ENCODE measurements at regions not wholly inside any gene's neighbourhood (a gene's known extent, or its start where the extent isn't known, plus 50 kb on each side); places are given as distances from the start of the nearest gene placed in this dataset.

DNA sequence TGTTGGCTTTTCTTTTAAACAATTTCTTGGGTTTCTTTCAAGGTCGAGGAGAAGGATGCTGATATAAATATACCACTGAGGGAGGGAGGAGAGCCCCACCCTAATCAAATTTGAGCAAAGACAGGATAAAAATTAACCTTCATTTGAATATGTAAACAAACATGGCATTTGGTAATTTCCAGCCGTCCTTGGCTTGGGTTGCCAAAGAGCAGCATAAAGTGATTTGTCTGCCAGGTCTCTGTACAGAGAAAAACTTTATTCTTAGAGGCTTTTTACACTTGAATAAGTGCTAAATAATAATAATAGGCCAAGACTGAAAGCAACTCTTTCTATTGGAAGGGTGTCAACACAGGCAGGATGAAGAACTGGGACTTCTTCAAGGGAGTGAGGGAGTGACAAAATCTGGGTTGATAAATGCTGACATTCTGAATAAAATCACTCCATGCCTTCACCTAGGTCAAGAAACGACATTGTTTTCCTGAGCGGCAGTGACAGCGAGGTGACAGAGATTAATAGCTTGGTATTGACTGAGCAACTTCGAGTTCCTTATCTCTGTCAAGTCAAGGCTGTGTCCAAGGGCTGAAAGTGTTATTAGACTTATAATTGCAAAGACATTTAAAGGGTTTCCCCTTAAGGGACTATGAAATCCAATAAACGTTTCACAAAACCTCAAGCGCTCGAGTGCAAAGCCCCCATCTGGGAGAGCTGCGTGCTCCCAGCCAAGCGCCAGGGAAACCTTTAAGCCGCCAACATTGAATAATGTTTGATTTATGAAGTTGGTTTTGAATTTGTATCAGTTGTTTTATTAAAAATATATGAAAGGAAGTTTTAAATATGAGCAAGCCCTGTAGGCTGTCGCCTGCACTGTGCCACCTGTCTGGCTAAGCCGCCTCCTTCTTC is 269.5 kb upstream of the N4BP1 start:
- no peak for DNase-seq

DNA sequence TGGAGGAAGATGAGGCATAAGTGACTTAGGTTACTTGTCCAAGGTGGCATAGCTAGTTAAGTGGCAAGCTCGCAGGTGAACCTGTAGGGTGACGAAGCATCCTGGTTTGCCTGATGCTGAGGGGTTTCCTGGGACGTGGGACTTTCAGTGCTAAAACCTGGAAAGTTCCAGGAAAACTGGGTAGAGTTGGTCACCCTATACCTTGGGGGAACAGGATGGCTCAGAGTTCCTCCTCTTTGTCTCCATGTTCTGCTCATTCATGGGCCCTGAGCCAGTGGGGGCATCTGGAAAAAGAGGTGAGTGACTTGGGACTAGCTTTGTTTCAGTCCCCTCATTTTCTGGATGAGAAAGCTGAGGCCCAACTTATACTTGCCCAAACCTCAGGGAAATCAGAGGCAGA is 268.0 kb upstream of the N4BP1 start:
- DNase-seq: no peak

DNA sequence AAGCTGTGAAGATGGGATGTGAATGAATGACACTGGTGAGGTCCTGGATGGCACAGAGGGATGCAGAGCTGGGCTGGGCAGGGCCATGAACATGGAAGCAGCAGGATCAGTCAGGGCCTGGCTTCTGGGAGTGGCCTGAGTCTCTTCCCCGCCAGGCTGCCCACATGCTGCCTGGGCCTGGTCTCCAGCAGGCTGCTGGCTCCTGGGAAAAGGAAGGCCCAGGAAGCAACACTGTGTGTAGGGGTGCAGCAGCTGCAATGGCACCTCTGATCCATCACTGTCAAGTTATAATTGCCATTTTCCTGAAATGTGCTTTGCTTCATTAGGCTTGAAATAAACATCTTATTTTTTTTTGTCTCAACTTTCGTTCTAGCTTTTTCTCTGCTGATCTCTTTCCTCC is 260.2 kb upstream of the N4BP1 start:
- DNase-seq: no peak

DNA sequence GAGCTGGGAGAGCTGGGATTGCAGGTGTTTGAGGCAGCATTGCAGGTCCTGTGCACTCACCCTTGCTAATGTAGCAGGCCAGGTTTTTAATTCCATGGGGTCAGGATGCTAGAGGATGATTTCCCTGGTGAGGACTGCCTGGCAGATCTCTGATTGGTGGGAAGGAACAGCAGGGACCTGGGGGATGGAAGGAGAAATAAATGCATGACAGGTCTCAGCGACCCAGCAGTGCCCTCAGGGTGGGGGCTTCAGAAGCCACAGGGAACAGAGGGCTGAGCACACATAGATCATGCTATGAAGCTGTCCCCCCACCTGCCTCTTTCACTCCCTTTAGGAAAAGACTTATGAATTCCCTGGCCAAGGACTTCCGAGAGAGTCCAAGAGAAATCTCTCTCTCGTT is 255.5 kb upstream of the N4BP1 start:
- no peak for DNase-seq

DNA sequence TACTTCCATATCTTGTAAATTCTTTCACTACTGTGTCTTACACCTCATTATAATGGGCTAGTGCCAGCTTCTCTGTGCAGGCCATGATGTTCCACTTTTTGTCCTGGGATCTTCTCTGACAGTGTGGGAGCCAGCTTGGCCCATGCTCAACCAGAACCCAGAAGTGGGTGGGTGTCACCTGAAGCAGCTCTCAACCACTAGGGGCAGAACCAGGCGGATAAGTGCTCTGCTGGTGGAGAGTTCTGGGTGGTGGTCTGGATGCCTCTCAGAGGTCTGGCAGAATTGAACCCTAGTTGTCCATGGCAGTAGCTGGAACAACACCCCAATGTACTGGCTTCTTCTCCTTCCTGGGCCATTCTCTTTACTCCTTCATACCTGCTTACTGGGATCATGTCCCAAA is 254.1 kb upstream of the N4BP1 start:
- no peak for DNase-seq

DNA sequence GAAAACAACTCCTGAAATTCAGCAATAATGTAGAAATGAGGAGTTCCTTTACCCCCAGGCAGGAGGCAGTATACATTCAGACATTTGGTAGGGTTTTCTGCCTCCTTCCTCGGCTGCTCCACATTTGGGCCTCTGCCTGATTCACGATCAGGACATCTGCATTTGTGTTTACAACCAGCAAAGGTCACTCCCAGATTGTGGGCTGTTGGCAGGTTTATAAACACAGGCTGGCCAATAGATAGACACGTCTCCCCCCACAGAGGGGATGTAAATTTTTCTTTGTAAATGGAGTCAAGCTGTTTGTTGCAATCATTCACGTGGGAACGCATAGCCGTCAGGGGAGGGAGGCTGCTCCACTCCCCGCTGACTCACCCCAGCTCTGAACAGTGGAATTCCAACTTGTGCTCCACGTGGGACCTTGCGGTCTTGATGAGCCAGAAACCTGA is 252.1 kb upstream of the N4BP1 start:
- no peak for DNase-seq

DNA sequence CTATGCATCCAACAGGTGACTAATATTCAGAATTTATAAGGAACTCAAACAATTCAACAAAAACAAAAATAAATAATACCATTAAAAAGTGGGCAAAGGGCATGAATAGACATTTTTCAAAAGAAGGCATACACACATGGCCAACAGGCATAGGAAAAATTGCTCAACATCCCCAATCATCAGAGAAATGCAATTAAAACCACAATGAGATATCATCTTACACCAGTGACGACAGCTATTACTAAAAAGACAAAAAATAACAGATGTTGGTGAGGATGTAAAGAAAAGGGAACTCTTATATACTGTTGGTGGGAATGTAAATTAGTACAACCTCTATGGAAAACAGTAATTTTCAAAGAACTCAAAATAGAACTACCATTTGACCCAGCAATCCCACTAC is 250.4 kb upstream of the N4BP1 start:
- no peak for DNase-seq

DNA sequence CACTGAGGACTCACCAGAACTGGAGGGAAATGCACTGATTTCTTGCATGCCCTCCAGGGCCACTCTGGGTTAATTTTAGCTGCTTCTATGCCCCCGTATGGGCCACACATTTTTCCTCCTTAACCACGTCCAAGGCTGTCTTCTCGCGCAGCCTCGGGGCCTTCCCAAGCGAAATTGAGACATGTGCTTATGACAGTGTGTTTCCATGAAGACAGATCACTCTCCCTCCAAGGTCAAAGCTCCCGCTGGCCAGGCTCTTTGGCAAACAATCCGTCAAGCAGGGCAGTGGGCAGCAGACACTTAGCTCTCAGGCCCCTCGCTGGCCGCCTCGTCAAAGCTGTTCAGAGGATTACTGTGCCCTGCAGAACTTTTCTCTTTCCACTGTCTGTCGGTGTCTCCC is 243.0 kb upstream of the N4BP1 start:
- no peak for DNase-seq

DNA sequence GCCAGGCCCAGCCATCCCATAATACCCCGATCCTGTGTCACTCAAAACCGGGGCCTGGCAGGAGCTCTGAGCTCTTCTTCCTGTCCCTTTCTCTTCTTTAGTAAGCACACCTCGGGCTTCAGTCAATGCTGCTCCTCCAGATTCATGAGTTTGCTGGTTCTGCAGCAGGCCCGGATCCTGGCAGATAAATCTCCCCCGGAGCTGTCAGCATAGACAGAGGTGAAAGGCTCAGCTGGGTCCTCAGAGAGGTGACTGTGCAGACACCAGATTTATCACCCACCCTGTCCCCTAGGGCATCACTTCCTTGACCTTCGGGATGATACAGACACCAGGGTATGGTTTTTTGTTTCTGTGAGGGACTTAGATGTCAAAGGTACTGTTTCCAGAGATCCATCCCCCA is 242.5 kb upstream of the N4BP1 start:
- DNase-seq: no peak

DNA sequence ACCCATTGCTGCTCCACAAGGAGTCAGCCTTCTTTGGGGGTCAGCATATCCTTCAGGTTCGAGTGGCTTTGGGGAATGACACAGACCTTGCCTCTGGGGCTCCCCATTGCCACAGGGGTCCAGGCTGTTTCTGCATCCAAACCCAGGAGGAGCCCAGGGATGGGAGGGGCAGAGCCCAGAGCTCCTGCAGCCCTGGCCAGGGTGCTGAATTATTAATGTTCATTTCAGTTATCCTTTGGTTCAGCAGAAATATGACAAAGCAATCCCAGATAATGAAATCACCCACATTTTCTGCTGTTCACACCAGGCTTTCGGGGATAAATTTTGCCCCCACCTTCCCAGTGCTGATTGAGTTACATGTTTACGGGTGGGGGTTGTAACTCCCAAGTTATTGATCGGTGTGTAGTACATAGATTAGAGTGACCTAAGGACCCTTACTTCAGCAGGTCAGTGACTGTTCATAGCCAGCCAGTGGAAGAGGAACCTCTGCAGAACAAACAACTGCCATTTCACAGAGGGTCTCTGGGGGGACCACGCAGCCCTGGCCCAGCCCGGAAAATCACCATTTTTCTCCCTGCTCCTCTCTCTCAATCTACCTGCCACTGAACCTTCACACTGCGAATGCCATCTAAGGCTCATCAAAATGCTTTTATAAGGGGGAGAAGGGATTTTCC is 240.3 kb upstream of the N4BP1 start:
- DNase-seq: no peak

DNA sequence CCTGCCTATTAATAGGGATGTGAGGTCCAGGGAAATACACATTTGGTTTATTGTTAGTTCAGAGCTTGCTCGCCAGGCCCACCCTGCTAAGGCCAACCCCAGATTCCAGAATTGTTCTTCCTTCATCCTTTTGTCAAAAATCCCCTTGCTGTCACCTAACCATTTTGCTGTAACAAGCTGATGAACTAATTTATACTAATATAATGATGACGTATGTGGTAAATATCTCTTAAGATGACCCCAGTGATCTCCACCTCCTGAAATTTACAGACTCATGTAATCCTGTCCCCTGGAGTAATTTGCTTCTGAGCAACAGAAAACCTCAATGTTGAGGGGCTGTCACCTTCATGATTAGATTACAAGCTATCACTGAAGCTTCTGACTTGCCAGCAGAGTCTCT is 236.3 kb upstream of the N4BP1 start:
- no peak for DNase-seq

DNA sequence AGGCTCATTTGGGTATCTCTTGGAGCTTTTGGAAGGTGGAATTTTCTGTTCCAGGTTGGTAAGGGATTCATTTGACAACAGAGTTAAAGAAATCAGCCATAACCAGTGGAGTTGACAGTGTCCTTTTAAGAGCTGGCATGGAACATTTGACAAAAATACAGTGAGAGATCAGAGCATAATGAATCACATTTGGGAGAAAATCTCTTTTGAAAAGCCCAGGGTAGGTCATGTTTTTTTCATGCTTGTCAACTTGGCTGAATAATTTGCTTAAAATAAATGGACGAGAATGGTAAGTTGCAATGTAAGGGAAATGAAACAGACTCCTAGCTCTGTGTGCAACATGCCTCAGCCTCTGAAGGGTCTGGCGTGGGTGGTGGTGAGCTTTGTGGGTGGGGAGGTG is 235.3 kb upstream of the N4BP1 start:
- no peak for DNase-seq

DNA sequence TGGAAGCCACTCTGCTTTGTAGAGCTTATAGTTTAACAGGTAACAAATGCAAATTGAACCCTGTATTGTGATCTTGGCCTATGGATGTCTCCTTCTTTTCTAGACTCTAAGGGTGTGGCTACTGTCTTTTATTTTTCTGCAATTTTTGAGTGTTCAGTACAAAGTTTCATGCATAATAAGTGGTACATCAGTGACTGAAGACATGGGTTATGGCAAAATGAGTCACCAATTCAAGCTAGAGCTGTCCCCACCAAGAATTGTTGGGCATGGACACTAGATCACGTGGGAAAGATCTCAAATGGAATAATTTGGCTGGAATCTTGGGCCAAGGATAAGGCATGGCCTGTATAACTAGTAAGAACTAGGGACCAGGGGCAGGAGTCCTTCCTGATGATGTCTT is 228.4 kb upstream of the N4BP1 start:
- DNase-seq: no peak

DNA sequence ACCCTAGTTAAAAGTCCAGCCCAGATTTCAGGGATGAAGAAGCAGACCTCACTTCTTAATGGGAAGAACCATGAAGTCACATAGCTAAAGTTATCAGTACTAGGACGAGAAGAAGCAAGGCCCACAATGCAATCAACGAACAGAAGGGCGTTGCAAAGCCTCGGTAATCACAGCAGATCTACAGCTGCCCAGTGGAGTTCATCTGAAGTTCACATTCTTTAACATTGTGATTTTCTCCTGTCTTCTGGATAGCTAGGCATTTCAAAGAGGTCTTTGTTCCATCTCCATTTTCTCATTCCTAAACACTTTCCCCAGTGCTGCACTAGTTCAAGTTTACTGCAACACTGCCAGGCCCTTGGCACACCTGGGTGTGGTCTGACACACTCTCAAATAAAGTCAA is 226.7 kb upstream of the N4BP1 start:
- no peak for DNase-seq

DNA sequence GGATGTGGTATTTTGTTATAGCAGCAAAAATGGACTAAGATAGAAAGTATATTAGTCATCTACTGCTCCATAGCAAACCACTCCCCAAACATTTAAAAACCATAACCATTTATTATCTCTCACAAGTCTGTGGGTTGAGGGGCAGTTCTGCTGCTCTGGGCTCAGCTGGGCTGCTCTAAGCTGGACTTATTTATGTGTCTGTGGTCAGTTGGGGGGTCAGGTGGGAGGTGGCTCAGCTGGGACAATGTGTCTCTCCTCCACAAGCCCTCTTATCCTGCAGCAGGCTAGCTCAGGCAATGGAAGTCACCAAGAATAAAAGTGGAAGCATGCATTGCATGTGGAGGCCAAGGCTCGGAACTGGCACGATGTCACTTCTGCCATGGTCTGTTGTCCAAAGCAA is 226.1 kb upstream of the N4BP1 start:
- DNase-seq: no peak

DNA sequence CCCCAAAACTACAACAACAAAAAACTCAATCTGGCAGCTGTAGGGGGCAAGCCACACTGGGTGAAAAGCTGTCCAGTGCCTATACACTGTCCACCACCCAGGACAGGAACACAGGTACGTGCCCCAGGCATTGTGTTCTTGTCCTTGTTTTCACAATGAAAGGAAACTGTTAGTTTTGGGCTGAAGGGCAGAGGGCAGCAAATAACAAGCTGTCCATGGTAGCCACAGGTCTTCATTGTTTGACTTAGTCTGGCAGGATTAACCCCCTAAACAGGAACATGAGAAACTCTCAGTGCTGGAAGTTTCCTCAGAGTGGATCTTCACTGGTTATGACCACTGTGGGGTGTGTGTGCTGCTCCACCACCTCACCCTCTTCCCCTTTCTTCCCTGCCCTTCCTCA is 224.6 kb upstream of the N4BP1 start:
- DNase-seq: no peak

DNA sequence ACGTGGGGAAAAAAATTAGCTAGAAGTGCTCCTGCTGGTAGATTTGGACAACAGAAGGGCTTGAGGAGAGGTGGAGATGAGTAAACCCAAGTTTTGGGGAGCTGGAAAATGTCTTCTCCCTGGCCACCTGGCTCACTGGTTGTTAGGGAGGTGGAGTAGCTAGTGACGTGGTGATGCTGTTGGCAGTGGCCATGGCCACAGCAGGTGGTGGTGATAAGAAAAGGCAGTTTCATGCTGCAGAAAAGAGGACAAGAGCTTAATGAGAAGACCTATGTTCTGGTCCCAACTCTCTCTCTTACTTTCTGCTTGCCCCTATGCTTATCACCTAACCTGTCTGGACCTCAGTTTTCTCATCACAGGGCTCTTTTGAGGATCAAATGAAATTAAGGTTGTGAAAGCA is 223.5 kb upstream of the N4BP1 start:
- no peak for DNase-seq

DNA sequence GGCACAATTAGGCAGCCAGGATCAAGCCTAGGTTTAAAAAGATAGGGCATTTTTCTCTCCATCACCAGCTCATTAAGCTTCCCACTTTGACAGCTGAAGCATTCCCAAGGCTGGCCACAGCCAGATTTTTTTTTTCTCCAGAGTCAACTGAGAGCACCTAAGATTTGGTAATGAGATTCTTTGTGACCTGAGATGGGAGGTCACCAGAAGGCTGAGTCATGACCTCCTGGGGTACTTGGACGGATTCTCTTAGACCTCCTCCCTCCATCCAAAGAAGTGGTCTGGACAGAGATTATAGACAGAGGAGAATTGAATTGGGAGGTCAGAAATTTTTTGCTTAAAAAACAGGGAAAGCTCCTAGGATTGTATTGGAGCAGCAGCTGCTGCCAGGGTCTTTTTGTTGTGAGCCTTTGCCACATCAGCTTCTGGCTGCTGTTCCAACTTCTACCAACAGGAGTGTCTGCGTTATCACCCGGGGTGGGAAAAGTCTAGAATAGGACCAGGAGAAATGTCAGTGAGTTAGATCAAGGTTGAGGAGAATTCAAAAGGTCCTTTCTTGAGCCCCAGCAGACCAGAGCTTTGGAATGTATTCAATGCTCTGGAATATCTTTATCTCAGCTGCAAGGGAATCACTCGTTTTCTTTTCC is 221.2 kb upstream of the N4BP1 start:
- DNase-seq: no peak

DNA sequence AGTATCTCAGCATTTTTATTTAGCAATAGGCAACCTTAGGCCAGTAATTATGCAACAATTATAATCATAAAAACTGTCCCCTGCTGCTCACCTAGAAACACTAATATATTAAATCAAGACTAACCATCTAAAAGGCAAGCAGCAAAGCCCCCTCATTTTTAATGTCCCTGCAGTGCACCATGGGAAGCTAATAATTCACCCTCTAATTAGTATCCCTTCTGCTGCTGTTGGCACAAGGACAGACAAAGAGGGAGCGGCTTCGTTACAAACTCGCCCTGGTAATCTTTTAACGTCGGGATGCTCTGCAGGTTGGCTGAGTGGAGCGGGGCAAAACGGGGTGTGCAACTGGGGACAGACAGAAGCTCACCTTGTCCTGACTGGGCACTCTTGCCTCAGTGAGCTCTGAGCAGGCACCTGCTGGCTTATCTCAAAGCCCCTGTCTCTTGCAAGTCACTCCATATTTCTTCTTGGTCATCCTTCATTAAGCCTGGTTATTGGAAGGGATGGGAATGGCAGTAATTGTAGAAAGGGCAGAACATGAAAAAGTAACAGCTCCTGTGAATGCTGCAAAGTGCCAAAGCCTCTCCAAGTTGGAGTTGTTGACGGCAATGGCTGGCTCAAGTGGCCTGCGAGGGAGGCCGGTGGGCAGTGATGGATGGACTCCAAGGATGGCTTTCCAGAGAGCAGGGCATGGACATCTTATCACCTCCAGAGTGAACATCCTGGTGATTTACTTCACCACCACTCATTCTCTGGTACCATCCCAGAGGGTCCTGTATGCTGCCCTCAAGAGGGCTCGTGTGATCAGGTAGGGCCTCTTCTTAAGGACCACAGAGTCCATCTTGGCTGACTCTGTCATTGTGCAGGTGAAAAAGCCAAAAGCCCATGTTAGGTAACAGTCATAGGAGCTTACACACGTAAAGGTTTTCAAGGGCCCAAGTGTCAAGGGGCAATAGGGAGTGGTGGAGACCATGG is 219.6 kb upstream of the N4BP1 start:
- DNase-seq: no peak

DNA sequence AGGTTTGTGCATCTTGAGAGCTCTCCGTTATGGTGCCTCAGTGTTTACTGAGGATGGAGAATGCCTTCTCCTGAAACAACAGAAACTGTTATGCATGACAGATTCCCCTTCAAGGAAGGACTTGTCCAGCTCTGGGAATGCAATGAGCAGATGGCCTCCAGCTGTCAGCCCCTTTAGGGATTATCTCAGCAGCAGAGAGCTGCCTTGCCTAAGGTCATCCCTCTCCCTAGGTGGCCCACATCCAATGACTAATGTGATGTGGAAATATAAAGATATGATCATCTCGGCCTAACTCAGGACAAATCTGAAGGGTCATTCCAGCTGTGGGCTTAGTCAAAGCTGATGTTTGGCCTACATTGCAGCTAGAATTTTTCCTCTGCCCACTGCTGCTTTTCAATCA is 214.3 kb upstream of the N4BP1 start:
- DNase-seq: no peak

DNA sequence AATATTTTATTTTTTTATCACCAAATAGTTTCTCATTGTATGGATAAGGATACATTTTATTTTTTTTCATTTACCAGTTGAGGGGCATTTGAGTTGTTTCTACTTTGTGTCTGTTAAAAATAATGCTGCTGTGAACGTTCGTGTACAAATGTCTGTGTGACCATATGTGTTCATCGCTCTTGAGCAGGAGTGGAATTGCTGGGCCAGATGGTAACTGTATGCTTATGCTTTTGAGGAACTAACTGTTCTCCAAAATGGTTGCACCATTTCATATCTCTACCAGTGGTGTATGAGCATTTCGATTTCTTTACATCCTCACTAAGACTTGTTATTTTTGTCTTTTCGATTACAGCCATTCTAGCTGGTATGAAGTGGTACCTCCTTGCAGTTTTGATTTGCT is 212.5 kb upstream of the N4BP1 start:
- DNase-seq: no peak

DNA sequence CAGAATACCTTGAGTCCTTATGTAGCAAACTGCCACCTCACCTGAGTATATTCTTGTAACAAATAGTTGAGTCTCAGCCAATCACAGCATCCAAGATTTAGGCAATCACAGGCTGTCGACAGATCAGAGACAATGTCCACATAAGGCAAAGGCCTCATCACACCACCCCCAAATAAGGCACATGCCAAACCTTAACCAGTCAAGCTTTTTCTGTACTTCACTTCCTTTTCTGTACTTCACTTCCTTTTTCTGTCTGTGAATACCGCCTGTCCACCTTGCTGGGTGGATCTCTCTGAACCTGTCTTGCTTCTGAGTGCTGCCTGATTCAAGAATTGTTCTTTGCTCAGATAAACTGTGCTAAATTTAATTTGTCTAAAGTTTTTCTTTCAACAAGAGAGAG is 210.4 kb upstream of the N4BP1 start:
- DNase-seq: no peak

DNA sequence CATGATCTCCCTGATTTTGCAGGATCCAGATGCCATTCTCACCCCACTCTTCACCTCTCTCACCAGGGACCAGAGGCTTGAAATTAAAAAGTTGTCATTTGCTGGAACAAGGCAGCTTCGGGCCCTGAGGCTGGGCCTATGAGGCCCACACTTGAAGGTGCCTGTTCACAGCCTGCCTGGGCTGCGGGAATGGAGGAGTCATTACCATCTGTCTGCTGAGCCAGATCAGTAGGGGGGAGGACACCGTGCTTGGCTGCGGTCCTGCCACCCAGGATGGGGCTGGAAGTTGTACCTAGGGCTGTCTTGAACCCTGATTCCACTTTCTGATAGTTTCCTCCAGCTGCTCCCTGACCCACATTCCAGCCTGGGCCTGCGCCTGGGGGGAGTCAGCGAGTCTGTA is 208.3 kb upstream of the N4BP1 start:
- DNase-seq: no peak

Data from suppressor macrophage treated with lipopolysaccharide for 1 hour (primary cell).